ENCODE measurements at regions not wholly inside any gene's neighbourhood (a gene's known extent, or its start where the extent isn't known, plus 50 kb on each side); places are given as distances from the start of the nearest gene placed in this dataset.

GRCh38 chr9:86541014-86541570, 186.9 kb upstream of the TUT7 start:
- Histone ChIP-seq H3K9me3 (no peaks in the 10 kb centered on the region), H3K36me3 (no peaks in the 10 kb centered on the region), H3K4me3 (ENCODE audit: low read depth, low read length) (no peak overlapping the region), H3K4me1 (no peaks in the 10 kb centered on the region), H3K27me3 (no peaks in the 10 kb centered on the region)
- no peak for DNase-seq
- TF ChIP-seq CTCF (IDR thresholded peaks at IDR 0.05; ENCODE audit: low read depth, low read length) = no peak

GRCh38 chr9:86535406-86535915, 181.3 kb upstream of the TUT7 start:
- H3K36me3 ChIP-seq = no peaks in the 10 kb centered on the region
- no peaks in the 10 kb centered on the region for H3K9me3 ChIP-seq
- H3K4me3 ChIP-seq (ENCODE audit: low read depth, low read length) = no peak overlapping the region
- DNase-seq = no peak
- no peak for TF ChIP-seq CTCF (IDR thresholded peaks at IDR 0.05; ENCODE audit: low read depth, low read length)
- no peaks in the 10 kb centered on the region for H3K27me3 ChIP-seq
- H3K4me1 ChIP-seq = no peaks in the 10 kb centered on the region

- Histone ChIP-seq H3K9me3 (no peaks in the 10 kb centered on the region), H3K36me3 (no peaks in the 10 kb centered on the region), H3K4me1 (no peaks in the 10 kb centered on the region), H3K4me3 (ENCODE audit: low read depth, low read length) (no peak overlapping the region), H3K27me3 (no peaks in the 10 kb centered on the region)
- no peak for TF ChIP-seq CTCF (IDR thresholded peaks at IDR 0.05; ENCODE audit: low read depth, low read length)
- no peak for DNase-seq
Observed at GRCh38 chr9:86534572-86535258, 180.5 kb upstream of the TUT7 start.

- Histone ChIP-seq H3K4me1 (no peaks in the 10 kb centered on the region), H3K9me3 (no peaks in the 10 kb centered on the region), H3K27me3 (no peaks in the 10 kb centered on the region), H3K36me3 (no peaks in the 10 kb centered on the region), H3K4me3 (ENCODE audit: low read depth, low read length) (no peak overlapping the region)
- no peak for TF ChIP-seq CTCF (IDR thresholded peaks at IDR 0.05; ENCODE audit: low read depth, low read length)
- DNase-seq = no peak
Observed at GRCh38 chr9:86531971-86532640, 177.9 kb upstream of the TUT7 start.

DNA sequence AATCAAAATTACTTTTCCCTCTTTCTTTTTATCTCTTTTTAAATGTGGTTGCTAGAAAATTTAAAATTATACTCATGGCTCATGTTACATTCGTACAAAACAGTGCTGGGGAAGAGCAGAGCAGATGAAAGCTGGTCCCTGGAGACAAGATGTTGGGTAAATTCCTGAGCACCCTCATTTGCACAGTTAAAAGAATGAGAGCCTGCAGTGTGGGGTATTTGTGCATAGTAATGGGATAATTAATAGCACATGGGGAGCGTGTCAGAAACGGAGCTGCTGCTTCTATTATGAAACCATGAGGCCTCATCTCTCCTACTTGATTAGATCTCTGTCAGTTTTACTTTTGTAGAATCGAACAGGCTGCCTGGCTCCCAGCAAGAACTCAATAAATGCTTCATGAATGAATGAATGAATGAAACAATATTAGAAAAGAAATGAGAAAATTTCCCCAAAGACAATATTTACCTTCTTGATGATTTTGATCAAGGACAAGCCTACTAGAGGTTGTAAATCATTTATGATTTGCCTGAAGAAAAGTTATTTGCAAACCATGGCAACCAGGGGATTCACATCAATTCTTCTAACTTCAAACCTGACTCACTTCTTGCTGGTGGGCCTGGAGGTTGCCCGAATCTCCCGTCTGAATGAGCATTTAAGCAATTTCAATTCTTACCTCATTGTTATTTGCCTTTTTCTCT, 177.2 kb upstream of the TUT7 start:
- H3K4me1 ChIP-seq = no peaks in the 10 kb centered on the region
- no peak for DNase-seq
- H3K36me3 ChIP-seq = no peaks in the 10 kb centered on the region
- H3K9me3 ChIP-seq = no peaks in the 10 kb centered on the region
- TF ChIP-seq CTCF (IDR thresholded peaks at IDR 0.05; ENCODE audit: low read depth, low read length) = no peak
- H3K4me3 ChIP-seq (ENCODE audit: low read depth, low read length) = no peak overlapping the region
- H3K27me3 ChIP-seq = no peaks in the 10 kb centered on the region
